Aorta (tissue), 5 donors: ENCODE measurements at regions not wholly inside any gene's neighbourhood (a gene's known extent, or its start where the extent isn't known, plus 50 kb on each side); places are given as distances from the start of the nearest gene placed in this dataset.

Source experiments
- ATAC-seq: fragments of 200-7000 bp; cut with Tn5 transposase; one replicate; pipeline ENCODE4 v1.9.1; 2022; ENCODE audit warnings: moderate library complexity; ENCODE audit not compliant: low FRiP score
- DNase-seq, 2 donors: peaks; one replicate each; pipeline ENCODE4 v3.0.0-alpha.2; 2020
- H3K27ac ChIP-seq, 2 donors: one replicate each; pipeline ENCODE4 v1.5.1; 2013; ENCODE audit warnings: low read length in 2 of 2, mild to moderate bottlenecking in 2 of 2, moderate library complexity in 2 of 2, control low read depth in 1 of 2, inconsistent platforms in 1 of 2, low read depth in 1 of 2
- H3K27me3 ChIP-seq, 2 donors: one replicate each; pipeline ENCODE4 v1.6.1; 2013; ENCODE audit warnings: control low read depth in 1 of 2, low read length in 1 of 2, mild to moderate bottlenecking in 1 of 2, moderate library complexity in 1 of 2; ENCODE audit not compliant: insufficient read depth in 2 of 2, control insufficient read depth in 1 of 2
- H3K36me3 ChIP-seq, 2 donors: one replicate each; pipeline ENCODE4 v1.6.1; 2013; ENCODE audit warnings: control low read depth in 1 of 2, low read length in 1 of 2, mild to moderate bottlenecking in 1 of 2; ENCODE audit not compliant: insufficient read depth in 2 of 2, control insufficient read depth in 1 of 2
- H3K4me1 ChIP-seq, 2 donors: one replicate each; pipeline ENCODE4 v1.6.1; 2013; ENCODE audit warnings: low read length in 2 of 2, control low read depth in 1 of 2, mild to moderate bottlenecking in 1 of 2, moderate library complexity in 1 of 2; ENCODE audit not compliant: insufficient read depth in 2 of 2, control insufficient read depth in 1 of 2
- H3K4me3 ChIP-seq, 2 donors: one replicate each; pipeline ENCODE4 v1.5.1; 2013; ENCODE audit warnings: low read length in 2 of 2, control low read depth in 1 of 2, mild to moderate bottlenecking in 1 of 2
- H3K9me3 ChIP-seq: one replicate; pipeline ENCODE4 v1.6.1; 2013; ENCODE audit warnings: mild to moderate bottlenecking, low read length; ENCODE audit not compliant: control insufficient read depth
- WGBS, 2 donors: extraction: QIAGEN DNeasy Blood & Tissue Kit; methylation state at CpG; one replicate each; pipeline ENCODE4 v1.1.7; 2013; 5-methylcytosine and 5-hydroxymethylcytosine counted together
- intact Hi-C, 2 donors: fragments of 100-400 bp; cut with DNase I; formaldehyde crosslinking; loops; one replicate each; pipeline versions ENCODE4 v1.14.2 to v1.15.0; 2022
- donor health status: healthy with polysubstance abuse.
- donor health status: Bipolar disorder and iron deficiency.
- donor health status: DM: no; HTN: no; CAD: no.
- donor health status: DM: no; HTN: no; CAD: no.
- donor health status: DM: yes; HTN: yes; CAD: no.

DNA sequence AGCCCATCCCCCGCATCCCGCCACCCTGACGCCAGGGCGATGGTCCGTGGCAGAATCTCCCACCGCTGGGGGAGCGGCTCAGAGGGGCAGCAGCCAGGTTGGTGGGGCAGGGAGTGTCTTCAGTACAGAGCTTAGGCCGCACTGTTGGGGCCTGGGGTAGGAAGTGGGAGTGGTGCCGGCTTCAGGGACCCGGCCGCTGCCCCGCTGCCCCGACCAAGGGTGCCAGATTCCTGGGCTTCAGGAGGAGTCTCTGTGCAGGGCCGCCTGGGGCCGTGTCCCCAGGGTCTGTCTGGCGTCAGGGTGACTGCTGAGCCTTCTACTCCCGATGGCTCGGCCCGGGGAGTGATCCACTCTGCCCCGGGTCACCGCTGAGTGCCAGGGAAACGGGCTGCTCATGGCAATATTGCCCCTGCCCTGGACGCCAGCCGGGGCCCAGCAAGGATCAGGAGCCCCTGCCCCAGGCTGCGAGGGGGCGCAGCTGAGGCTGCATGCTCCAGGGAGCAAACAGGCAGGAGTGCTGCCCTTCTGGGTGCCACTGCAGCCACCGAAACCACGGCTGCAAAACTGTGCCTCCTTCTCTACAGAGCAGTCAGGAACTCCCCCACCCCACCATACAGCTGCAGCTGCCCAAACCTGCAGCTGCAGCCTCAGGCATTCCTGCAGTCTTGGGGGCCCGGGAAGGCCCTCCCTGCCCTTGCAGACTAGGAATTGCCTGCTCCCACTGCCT lies 1206.1 kb downstream of the ARAP2 start:
- Histone ChIP-seq H3K9me3 (no peaks in the 10 kb centered on the region), H3K36me3 (no peaks in the 10 kb centered on the region), H3K4me1 (no peaks in the 10 kb centered on the region), H3K27me3 (no peaks in the 10 kb centered on the region), H3K27ac (no peak overlapping the region), H3K4me3 (no peak overlapping the region)
- no peak for DNase-seq
- WGBS, 2 donors: 94 to 95% methylated on average over 29 of the region's 29 CpGs
- intact Hi-C loops: no loop called here
- peak; percentile 44 for ATAC-seq

DNA sequence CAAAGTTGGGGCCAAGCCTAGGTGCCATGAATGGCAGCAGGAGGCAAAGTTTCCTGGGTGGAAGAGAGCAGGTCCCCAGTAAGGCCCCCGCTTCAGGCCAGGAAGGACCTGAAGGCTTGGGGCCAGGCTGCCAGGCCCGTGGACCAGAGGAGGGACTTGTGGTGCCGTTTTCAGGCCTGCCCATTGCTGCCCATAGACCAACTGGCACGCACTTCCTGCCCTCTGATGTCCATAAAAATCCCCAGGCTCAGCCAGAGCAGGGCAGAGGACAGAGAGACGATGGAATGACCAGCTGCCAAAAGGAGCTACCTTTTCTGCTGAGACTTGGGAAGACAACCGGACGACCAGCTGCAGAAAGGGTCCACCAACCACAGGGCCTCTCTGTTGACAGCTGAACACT lies 1205.5 kb downstream of the ARAP2 start:
- WGBS, 2 donors: 84 to 90% methylated on average over 7 of the region's 7 CpGs
- Histone ChIP-seq H3K4me3 (no peak overlapping the region), H3K9me3 (no peaks in the 10 kb centered on the region), H3K36me3 (no peaks in the 10 kb centered on the region), H3K4me1 (no peaks in the 10 kb centered on the region), H3K27me3 (no peaks in the 10 kb centered on the region), H3K27ac (no peak overlapping the region)
- ATAC-seq: peak; percentile 50
- DNase-seq: no peak
- intact Hi-C loops: no loop called here

DNA sequence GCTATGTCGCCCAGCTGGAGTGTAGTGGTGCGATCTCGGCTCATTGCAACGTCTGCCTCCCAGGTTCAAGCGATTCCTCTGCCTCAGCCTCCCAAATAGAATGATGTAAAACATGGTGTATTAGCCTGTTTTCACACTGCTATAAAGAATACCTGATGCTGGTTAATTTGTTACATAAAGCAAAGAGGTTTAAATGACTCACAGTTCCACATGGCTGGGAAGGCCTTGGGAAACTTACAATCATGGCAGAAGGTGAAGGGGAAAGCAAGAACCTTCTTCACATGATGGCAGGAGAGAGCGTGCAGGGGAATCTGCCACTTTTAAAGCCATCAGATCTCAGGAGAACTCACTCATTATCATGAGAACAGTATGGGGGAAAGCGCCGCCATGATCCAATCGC lies 1191.8 kb downstream of the ARAP2 start:
- ATAC-seq (no peak), DNase-seq (no peak)
- no peaks in the 10 kb centered on the region for H3K4me1 ChIP-seq
- H3K36me3 ChIP-seq: no peaks in the 10 kb centered on the region
- H3K4me3 ChIP-seq: no peak overlapping the region
- intact Hi-C loops: no loop called here
- WGBS, 2 donors: 95 to 97% methylated on average over 9 of the region's 9 CpGs
- no peaks in the 10 kb centered on the region for H3K27me3 ChIP-seq
- no peaks in the 10 kb centered on the region for H3K9me3 ChIP-seq
- H3K27ac ChIP-seq: no peak overlapping the region

DNA sequence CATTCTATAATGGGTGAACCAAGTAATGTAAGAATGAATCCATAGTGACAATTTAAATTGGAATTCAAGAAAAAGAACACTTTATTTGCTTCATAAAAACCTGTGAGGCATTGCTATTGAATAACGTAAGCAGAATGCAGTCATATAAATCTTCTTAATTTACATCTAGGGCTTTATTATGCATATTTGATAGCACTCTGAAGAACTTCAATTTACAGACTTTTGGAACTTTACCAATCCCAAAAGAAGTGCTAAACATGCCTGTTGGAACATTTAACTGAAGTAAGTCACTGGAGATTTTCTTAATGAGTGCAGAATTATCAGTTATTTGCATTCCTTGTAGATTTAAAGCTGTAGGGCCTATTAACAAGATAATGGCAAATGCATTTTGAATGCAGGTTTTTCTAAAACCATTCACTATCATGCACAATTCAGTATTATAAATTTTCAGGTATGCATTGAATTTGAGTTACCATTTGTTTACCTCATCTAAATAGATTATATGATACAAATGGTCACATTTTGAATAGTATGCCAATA lies 1181.2 kb downstream of the ARAP2 start:
- ATAC-seq: no peak
- H3K9me3 ChIP-seq: no peaks in the 10 kb centered on the region
- no peaks in the 10 kb centered on the region for H3K27me3 ChIP-seq
- no peaks in the 10 kb centered on the region for H3K36me3 ChIP-seq
- no peak overlapping the region for H3K27ac ChIP-seq
- H3K4me3 ChIP-seq: no peak overlapping the region
- intact Hi-C loops: no loop called here
- no peak for DNase-seq
- no peaks in the 10 kb centered on the region for H3K4me1 ChIP-seq
- 70 to 74% methylated on average over 1 of the region's 1 CpG for WGBS, 2 donors

DNA sequence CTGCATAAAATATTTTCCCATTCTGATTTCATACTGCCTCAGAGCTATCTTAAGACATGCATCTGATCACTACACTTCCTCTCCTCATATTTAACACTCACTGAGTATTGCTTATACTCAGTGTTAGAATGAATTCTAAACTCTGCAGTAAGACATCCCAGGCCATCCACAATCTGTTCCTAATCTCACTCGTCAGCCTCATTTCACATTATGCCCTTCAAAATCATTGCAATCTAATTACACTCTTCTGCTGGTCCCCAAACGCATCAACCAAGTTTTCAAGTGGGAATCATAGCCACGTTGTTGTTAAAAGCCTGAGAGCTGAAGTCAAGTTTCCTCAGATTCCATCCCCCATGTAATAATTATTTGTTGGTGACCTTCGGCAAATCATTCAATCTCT lies 1177.9 kb downstream of the ARAP2 start:
- WGBS, 2 donors: 84 to 85% methylated on average over 4 of the region's 4 CpGs
- no peak for ATAC-seq
- no peak overlapping the region for H3K4me3 ChIP-seq
- no peaks in the 10 kb centered on the region for H3K9me3 ChIP-seq
- no peak for DNase-seq
- intact Hi-C loops: no loop called here
- H3K27me3 ChIP-seq: no peaks in the 10 kb centered on the region
- H3K27ac ChIP-seq: no peak overlapping the region
- H3K36me3 ChIP-seq: no peaks in the 10 kb centered on the region
- H3K4me1 ChIP-seq: no peaks in the 10 kb centered on the region

DNA sequence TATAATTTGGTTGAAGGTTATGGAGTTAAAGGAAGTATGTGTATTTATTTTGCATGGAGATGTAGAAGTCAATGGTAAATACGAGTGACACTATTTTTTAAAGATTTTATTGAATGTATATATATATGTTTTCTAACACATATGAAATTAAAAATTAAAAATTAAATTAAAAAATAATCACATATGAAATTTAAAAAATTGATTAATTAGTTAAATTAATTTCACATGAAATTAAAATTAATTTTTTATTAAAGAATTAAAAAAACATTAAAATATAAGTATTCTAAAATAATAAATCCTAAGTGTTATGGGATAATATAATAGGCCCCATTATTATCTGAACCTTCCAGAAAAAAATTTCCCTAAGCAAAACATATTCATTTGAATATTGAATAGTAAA lies 1163.5 kb downstream of the ARAP2 start:
- H3K4me1 ChIP-seq: no peaks in the 10 kb centered on the region
- intact Hi-C loops: no loop called here
- H3K9me3 ChIP-seq: no peaks in the 10 kb centered on the region
- ATAC-seq (no peak), DNase-seq (no peak)
- H3K36me3 ChIP-seq: no peaks in the 10 kb centered on the region
- no peak overlapping the region for H3K4me3 ChIP-seq
- WGBS, 2 donors: 86 to 91% methylated on average over 1 of the region's 1 CpG
- no peak overlapping the region for H3K27ac ChIP-seq
- H3K27me3 ChIP-seq: no peaks in the 10 kb centered on the region

DNA sequence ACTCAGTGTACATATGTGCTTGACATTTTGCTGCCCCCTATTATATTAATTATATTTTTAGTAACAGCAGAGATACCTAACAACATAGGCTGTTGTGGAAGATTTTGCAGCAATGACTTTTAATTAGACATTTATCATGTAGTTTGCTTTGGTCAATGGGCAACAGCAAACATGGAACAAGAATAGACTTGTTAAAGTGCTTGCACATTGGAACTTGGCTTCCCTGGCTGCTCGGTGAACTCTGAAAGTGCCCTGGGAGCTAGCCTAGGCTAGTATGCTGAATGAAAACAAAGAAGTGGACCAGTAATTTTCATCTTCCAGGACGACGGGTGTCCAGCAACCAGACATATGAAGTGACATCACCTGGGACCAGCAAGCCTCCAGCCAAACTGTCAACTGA lies 1157.1 kb downstream of the ARAP2 start:
- ATAC-seq: no peak
- Histone ChIP-seq H3K36me3 (no peaks in the 10 kb centered on the region), H3K4me1 (no peaks in the 10 kb centered on the region), H3K27me3 (no peaks in the 10 kb centered on the region), H3K4me3 (no peak overlapping the region), H3K9me3 (no peaks in the 10 kb centered on the region), H3K27ac (no peak overlapping the region)
- 79 to 86% methylated on average over 3 of the region's 3 CpGs for WGBS, 2 donors
- intact Hi-C loops: no loop called here
- no peak for DNase-seq

DNA sequence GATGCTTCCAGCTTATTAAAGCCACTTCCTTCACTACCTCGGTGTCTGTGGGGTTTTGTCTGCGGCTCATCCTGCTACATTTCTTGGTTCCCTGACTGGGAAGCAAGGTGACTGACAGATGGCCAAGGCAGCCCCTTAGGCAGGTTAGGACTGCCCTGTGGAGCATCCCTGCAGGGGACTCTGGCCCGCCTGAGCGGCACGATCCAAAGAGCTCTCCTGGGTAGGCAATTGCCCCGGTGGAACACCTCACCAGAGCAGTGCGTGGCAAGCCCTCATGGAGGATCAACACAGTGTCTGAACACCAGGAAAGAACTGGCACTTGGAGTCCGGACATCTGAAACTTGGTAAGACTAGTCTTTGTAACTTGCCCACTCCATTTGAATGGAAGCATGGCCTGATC lies 1143.4 kb downstream of the ARAP2 start:
- Histone ChIP-seq H3K36me3 (no peaks in the 10 kb centered on the region), H3K4me1 (no peaks in the 10 kb centered on the region)

DNA sequence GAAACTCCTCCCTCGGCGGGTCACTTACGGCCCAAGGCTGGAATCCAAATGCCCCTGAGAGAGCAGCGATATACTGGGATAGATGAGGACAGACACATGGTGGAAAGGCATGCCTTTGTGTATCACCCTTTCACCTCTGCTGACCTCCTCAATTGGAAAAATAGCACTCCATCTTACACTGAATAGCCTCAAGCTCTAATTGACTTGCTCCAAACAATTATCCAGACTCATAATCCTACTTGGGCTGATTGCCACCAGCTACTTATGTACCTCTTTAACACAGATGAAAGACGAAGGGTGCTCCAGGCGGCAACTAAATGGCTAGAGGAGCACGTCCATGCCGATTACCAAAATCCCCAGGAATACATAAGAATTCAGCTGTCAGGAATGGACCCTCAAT lies 1142.2 kb downstream of the ARAP2 start:
- ATAC-seq: no peak
- no peak overlapping the region for H3K27ac ChIP-seq
- H3K4me1 ChIP-seq: no peaks in the 10 kb centered on the region

More for the DNA sequence above, 1143.4 kb downstream of the ARAP2 start:
- WGBS, 2 donors: 95 to 97% methylated on average over 8 of the region's 8 CpGs
- H3K4me3 ChIP-seq: no peak overlapping the region
- intact Hi-C loops: no loop called here
- H3K9me3 ChIP-seq: no peaks in the 10 kb centered on the region
- H3K27me3 ChIP-seq: no peaks in the 10 kb centered on the region
- no peak overlapping the region for H3K27ac ChIP-seq
- no peak for DNase-seq
- no peak for ATAC-seq

More for the DNA sequence above, 1142.2 kb downstream of the ARAP2 start:
- Histone ChIP-seq H3K9me3 (no peaks in the 10 kb centered on the region), H3K36me3 (no peaks in the 10 kb centered on the region), H3K4me3 (no peak overlapping the region), H3K27me3 (no peaks in the 10 kb centered on the region)
- intact Hi-C loops: no loop called here
- WGBS, 2 donors: 84 to 86% methylated on average over 8 of the region's 8 CpGs
- no peak for DNase-seq
